ENCODE measurements at regions not wholly inside any gene's neighbourhood (a gene's known extent, or its start where the extent isn't known, plus 50 kb on each side); places are given as distances from the start of the nearest gene placed in this dataset.
"Not testable (repeated sequence)": the region's sequence is repeated elsewhere in the genome, so short reads cannot be mapped to it uniquely, and the experiment has no call there.

GRCh38 chr2:225895126-225895525 lies 495.6 kb downstream of the NYAP2 start:
- no peak for DNase-seq

- no peak for DNase-seq
Measured at GRCh38 chr2:225894236-225894980, 494.9 kb downstream of the NYAP2 start.

GRCh38 chr2:225893151-225893550 lies 493.6 kb downstream of the NYAP2 start:
- DNase-seq, result no peak

GRCh38 chr2:225891771-225892170 lies 492.3 kb downstream of the NYAP2 start:
- DNase-seq, result no peak

- no peak for DNase-seq
Measured at GRCh38 chr2:225891013-225891412, 491.5 kb downstream of the NYAP2 start.

GRCh38 chr2:225889452-225889851 lies 489.9 kb downstream of the NYAP2 start:
- DNase-seq, result peak; percentile 57 to 60

- DNase-seq, result no peak
Measured at GRCh38 chr2:225867071-225867470, 467.6 kb downstream of the NYAP2 start.

- no peak for DNase-seq
Measured at GRCh38 chr2:225865468-225865867, 466.0 kb downstream of the NYAP2 start.

- no peak for DNase-seq
Measured at GRCh38 chr2:225864394-225864793, 464.9 kb downstream of the NYAP2 start.

GRCh38 chr2:225842939-225843338 lies 443.4 kb downstream of the NYAP2 start:
- DNase-seq, result no peak

GRCh38 chr2:225841314-225841713 lies 441.8 kb downstream of the NYAP2 start:
- no peak for DNase-seq

GRCh38 chr2:225837328-225837727 lies 437.8 kb downstream of the NYAP2 start:
- DNase-seq, result no peak

- no peak for DNase-seq
Measured at GRCh38 chr2:225824748-225825449, 425.4 kb downstream of the NYAP2 start.

- no peak for DNase-seq
Measured at GRCh38 chr2:225821351-225821750, 421.8 kb downstream of the NYAP2 start.

GRCh38 chr2:225820826-225821225 lies 421.3 kb downstream of the NYAP2 start:
- DNase-seq, result no peak

- DNase-seq, result no peak
Measured at GRCh38 chr2:225814554-225814953, 415.0 kb downstream of the NYAP2 start.

- no peak for DNase-seq
Measured at GRCh38 chr2:225806105-225806504, 406.6 kb downstream of the NYAP2 start.

GRCh38 chr2:225802076-225802475 lies 402.6 kb downstream of the NYAP2 start:
- DNase-seq, result not testable (repeated sequence)

GRCh38 chr2:225797394-225797793 lies 397.9 kb downstream of the NYAP2 start:
- DNase-seq, result no peak

- DNase-seq, result no peak
Measured at GRCh38 chr2:225794652-225795400, 395.3 kb downstream of the NYAP2 start.

- DNase-seq, result no peak
Measured at GRCh38 chr2:225793736-225794550, 394.4 kb downstream of the NYAP2 start.

- DNase-seq, result no peak
Measured at GRCh38 chr2:225788571-225789094, 389.1 kb downstream of the NYAP2 start.
